A549 (cell line): ENCODE measurements at regions not wholly inside any gene's neighbourhood (a gene's known extent, or its start where the extent isn't known, plus 50 kb on each side); places are given as distances from the start of the nearest gene placed in this dataset.

Experiments used
- ATAC-seq, 2 experiments: fragments of 200-7000 bp in 1 of 2; fragments of >200 bp in 1 of 2; cut with Nextera tagmentation in 1 of 2; cut with Tn5 transposase in 1 of 2; 3 replicates each; pipeline versions ENCODE4 v1.8.0 to v1.9.1; 2018 to 2020; ENCODE audit warnings: mild to moderate bottlenecking in 1 of 2, moderate library complexity in 1 of 2
- CTCF ChIA-PET: fragments of 300-600 bp; sonication (Branson Sonifier 250); formaldehyde crosslinking; extraction: SDS; loops from one replicate; lab custom pipeline; 2021; ENCODE audit warnings: antibody characterized with exemption, inconsistent platforms; lab: Yijun Ruan, JAX
- POLR2A ChIA-PET: fragments of 350-600 bp; formaldehyde crosslinking; extraction: SDS; loops from one replicate; lab custom pipeline; 2021; ENCODE audit warnings: antibody characterized with exemption, inconsistent platforms; lab: Yijun Ruan, JAX
- DNase-seq, 2 experiments: peaks; one replicate each; pipeline versions ENCODE4 v3.0.0 to v3.0.0-alpha.2; 2011 to 2016; ENCODE audit warnings: low read depth in 1 of 2, low spot score in 1 of 2
- FAIRE-seq: peaks from 2 replicates; lab custom pipeline; 2011; peaks lifted over from hg19 to GRCh38; lab: Jason Lieb, UNC
- H3K27ac ChIP-seq, 2 experiments: fragments of >200 bp; sonication (Bioruptor Twin); formaldehyde crosslinking; 3 replicates each; pipeline ENCODE4 v1.5.1; 2016 to 2017
- H3K4me1 ChIP-seq: fragments of >200 bp; sonication (Bioruptor Twin); formaldehyde crosslinking; 3 replicates; pipeline ENCODE4 v1.6.1; 2016
- H3K4me2 ChIP-seq: fragments of >200 bp; sonication (Bioruptor Twin); formaldehyde crosslinking; 3 replicates; pipeline ENCODE4 v1.6.1; 2016
- H3K4me3 ChIP-seq: fragments of >200 bp; sonication (Bioruptor Twin); formaldehyde crosslinking; 3 replicates; pipeline ENCODE4 v1.5.1; 2016
- H3K9me3 ChIP-seq: fragments of >200 bp; sonication (Bioruptor Twin); formaldehyde crosslinking; 3 replicates; pipeline ENCODE4 v1.6.1; 2016
- CHD4 ChIP-seq: fragments of 200-600 bp; sonication (generic); IDR thresholded peaks from 2 replicates; pipeline ENCODE4 v1.6.1; 2016; ENCODE audit warnings: antibody characterized with exemption, mild to moderate bottlenecking, borderline replicate concordance
- EHF ChIP-seq: fragments of 250-450 bp; sonication (Bioruptor Pico); IDR thresholded peaks from 2 replicates; pipeline ENCODE4 v1.5.0; 2020; ENCODE audit warnings: mild to moderate bottlenecking
- ESRRA ChIP-seq: fragments of 150-350 bp; IDR thresholded peaks from 2 replicates; pipeline ENCODE4 v1.6.1; 2014; ENCODE audit warnings: mild to moderate bottlenecking, low read length, borderline replicate concordance
- FOSB ChIP-seq: fragments of 250-450 bp; sonication (Bioruptor Pico); IDR thresholded peaks from 2 replicates; pipeline ENCODE4 v1.5.0; 2020; ENCODE audit warnings: mild to moderate bottlenecking, moderate library complexity
- FOSL2 ChIP-seq, 2 experiments: fragments of 450-650 bp in 1 of 2; fragments of >200 bp in 1 of 2; sonication (Bioruptor Twin) in 1 of 2; formaldehyde crosslinking; IDR thresholded peaks; 2 replicates each; pipeline versions ENCODE4 v1.5.0 to v1.6.1; 2016 to 2020; ENCODE audit warnings: mild to moderate bottlenecking in 1 of 2, moderate library complexity in 1 of 2
- FOXS1 ChIP-seq: fragments of 250-450 bp; sonication (Bioruptor Pico); IDR thresholded peaks from 2 replicates; pipeline ENCODE4 v1.5.0; 2020; ENCODE audit warnings: mild to moderate bottlenecking, moderate library complexity
- HDAC2 ChIP-seq: fragments of 200-600 bp; sonication (generic); IDR thresholded peaks from 2 replicates; pipeline ENCODE4 v1.6.1; 2016
- JUN ChIP-seq, 2 experiments: fragments of >200 bp; sonication (Bioruptor Twin); formaldehyde crosslinking; IDR thresholded peaks; 2 replicates in 1 of 2; 3 replicates in 1 of 2; pipeline ENCODE4 v1.6.1; 2016 to 2017
- KDM1A ChIP-seq: fragments of 200-600 bp; sonication (generic); IDR thresholded peaks from 2 replicates; pipeline ENCODE4 v1.6.1; 2016; ENCODE audit warnings: low read depth, mild to moderate bottlenecking
- KDM5A ChIP-seq: fragments of 200-600 bp; sonication (generic); IDR thresholded peaks from 2 replicates; pipeline ENCODE4 v1.6.1; 2016; ENCODE audit warnings: antibody characterized with exemption, mild to moderate bottlenecking
- NR3C1 ChIP-seq: fragments of >200 bp; sonication (Bioruptor Twin); formaldehyde crosslinking; IDR thresholded peaks from 3 replicates; pipeline ENCODE4 v1.6.1; 2017
- POLR2AphosphoS2 ChIP-seq: conservative IDR thresholded peaks from 2 replicates; pipeline ENCODE4 v1.6.1; 2012; ENCODE audit warnings: low read length, improper control_type of control experiment, inconsistent platforms
- SREBF2 ChIP-seq: fragments of 450-650 bp; IDR thresholded peaks from 2 replicates; pipeline ENCODE4 v1.6.1; 2014; ENCODE audit warnings: mild to moderate bottlenecking, moderate library complexity
- TFCP2L1 ChIP-seq: fragments of 250-450 bp; sonication (Bioruptor Pico); IDR thresholded peaks from 2 replicates; pipeline ENCODE4 v1.5.0; 2021; ENCODE audit warnings: mild to moderate bottlenecking
- TP53 ChIP-seq: fragments of 250-450 bp; sonication (Bioruptor Pico); IDR thresholded peaks from 2 replicates; pipeline ENCODE4 v1.5.0; 2021; ENCODE audit warnings: mild to moderate bottlenecking, moderate library complexity
- ZNF302 ChIP-seq: fragments of 250-450 bp; sonication (Bioruptor Pico); IDR thresholded peaks from 2 replicates; pipeline ENCODE4 v1.9.0; 2021; ENCODE audit warnings: inconsistent platforms, mild to moderate bottlenecking, moderate library complexity
- ZSCAN20 ChIP-seq: fragments of 250-450 bp; sonication (Bioruptor Pico); IDR thresholded peaks from 2 replicates; pipeline ENCODE4 v1.8.0; 2022; ENCODE audit warnings: mild to moderate bottlenecking, moderate library complexity
- WGBS: methylation state at CpG from one replicate; pipeline ENCODE4 v1.1.6; 2017; ENCODE audit errors: missing lambda C conversion rate; 5-methylcytosine and 5-hydroxymethylcytosine counted together
- TF ChIP-seq, protein P1 (sequence below): fragments of 250-450 bp; sonication (Bioruptor Pico); IDR thresholded peaks from 2 replicates; pipeline ENCODE4 v1.5.0; 2020; ENCODE audit warnings: low read depth, mild to moderate bottlenecking, moderate library complexity
- TF ChIP-seq, protein P2 (sequence below): fragments of >200 bp; sonication (Bioruptor Twin); formaldehyde crosslinking; IDR thresholded peaks from 3 replicates; pipeline ENCODE4 v1.5.1; 2016
- TF ChIP-seq, protein P3 (sequence below): IDR thresholded peaks from 2 replicates; pipeline ENCODE4 v1.6.1; 2012
- TF ChIP-seq, protein P4 (sequence below): IDR thresholded peaks from 2 replicates; pipeline ENCODE4 v1.6.1; 2012

DNA sequence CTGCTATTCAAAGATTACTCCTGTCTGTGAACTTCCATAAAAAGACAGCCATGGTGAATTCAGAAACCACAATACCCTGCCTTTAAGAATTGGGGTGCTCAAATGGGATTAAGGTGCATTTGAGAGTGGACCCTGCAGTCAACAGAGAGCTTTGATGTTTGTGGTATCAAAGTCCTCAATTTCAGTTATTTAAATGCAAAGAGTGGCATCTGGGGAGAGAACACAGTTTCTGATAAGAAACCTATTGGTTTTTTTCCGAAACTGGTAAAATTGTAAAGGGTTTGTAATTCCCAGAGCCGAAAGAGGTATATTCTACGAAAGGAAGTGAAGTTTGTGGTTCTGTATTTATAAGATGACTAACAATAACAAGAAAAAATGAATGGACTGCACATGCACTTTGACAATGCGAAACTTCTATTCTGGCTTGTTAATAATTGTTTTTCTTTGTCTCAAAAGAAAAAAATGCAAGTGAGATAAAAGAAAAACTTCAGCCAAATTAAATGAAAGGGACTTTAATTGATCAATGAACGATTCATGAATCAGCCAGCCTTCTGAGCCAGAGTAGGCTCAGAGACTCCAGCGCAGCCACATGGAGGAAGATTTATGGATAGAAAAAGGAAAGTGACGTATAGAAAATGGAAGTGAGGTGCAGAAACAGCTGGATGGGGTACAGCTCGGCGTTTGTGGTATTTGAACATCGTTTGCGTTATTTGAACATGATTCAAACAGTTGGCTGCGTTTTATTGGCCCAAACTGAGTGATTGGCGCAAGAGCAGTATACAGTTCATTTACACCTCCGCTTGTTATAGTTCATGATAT, 70.5 kb upstream of the DUSP22 start:
- ATAC-seq, result no peak
- Histone ChIP-seq H3K4me2 (no peak overlapping the region), H3K4me1 (no peaks in the 10 kb centered on the region), H3K27ac (no peak overlapping the region), H3K4me3 (no peak overlapping the region), H3K9me3 (no peaks in the 10 kb centered on the region)
- no peak for DNase-seq
- WGBS, result 68% methylated on average over 14 of the region's 14 CpGs
- TF ChIP-seq ZSCAN20 (CRISPR knock-in tag) (no peak), SREBF2 (no peak), JUN (IDR thresholded peaks at IDR 0.05) (no peak)
- TF ChIP-seq, protein P1, sequence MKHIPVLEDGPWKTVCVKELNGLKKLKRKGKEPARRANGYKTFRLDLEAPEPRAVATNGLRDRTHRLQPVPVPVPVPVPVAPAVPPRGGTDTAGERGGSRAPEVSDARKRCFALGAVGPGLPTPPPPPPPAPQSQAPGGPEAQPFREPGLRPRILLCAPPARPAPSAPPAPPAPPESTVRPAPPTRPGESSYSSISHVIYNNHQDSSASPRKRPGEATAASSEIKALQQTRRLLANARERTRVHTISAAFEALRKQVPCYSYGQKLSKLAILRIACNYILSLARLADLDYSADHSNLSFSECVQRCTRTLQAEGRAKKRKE, result no peak
- ChIA-PET POLR2A (no interaction called here), CTCF (interaction anchor here (0.6 to 2.4 kb wide), 2 partner anchors 33 to 1303 kb away, joined by 3 to 7 read pairs; no protein-coding TSS in a partner anchor)
- no peak for FAIRE-seq

DNA sequence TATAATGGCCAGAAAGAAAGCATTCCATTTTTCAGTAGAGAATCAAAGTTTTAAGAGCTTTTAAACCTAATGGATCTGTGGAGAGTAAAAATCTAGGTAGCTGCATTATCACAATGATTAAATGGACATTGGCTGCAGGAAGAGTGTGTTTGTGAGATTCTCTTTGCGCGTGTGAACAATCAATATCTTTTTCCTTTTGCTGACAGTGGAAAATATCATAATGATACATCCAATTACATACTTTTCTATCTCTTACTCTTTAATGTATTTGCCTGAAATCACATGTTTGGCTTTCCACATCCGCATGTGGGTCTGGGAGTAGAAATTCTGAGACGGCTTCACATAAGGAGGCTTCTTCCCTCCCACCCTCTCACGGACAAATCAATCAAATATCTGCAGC, 69.8 kb upstream of the DUSP22 start:
- FAIRE-seq (no peak), DNase-seq (no peak)
- no peaks in the 10 kb centered on the region for H3K9me3 ChIP-seq
- H3K4me1 ChIP-seq, result no peaks in the 10 kb centered on the region
- no peak for TF ChIP-seq ZNF302 (CRISPR knock-in tag)
- no peak for TF ChIP-seq KDM1A
- TF ChIP-seq KDM5A, result no peak
- no peak for TF ChIP-seq EHF (CRISPR knock-in tag)
- no peak for TF ChIP-seq TP53 (CRISPR knock-in tag)
- no peak for TF ChIP-seq NR3C1
- TF ChIP-seq FOXS1 (CRISPR knock-in tag), result no peak
- no peak for TF ChIP-seq TFCP2L1
- no peak for TF ChIP-seq CHD4
- TF ChIP-seq FOSB, result no peak
- no peak for TF ChIP-seq POLR2AphosphoS2
- TF ChIP-seq, all 56 proteins: peak for 0
- no peak overlapping the region for H3K27ac ChIP-seq
- 85% methylated on average over 5 of the region's 5 CpGs for WGBS
- no peak for ATAC-seq
- H3K4me3 ChIP-seq, result no peak overlapping the region
- H3K4me2 ChIP-seq, result no peak overlapping the region
- POLR2A ChIA-PET, result no interaction called here
- CTCF ChIA-PET, result interaction anchor here (0.6 to 2.4 kb wide), 3 partner anchors 34 to 1302 kb away, joined by 3 to 7 read pairs (median 3); no protein-coding TSS in a partner anchor

DNA sequence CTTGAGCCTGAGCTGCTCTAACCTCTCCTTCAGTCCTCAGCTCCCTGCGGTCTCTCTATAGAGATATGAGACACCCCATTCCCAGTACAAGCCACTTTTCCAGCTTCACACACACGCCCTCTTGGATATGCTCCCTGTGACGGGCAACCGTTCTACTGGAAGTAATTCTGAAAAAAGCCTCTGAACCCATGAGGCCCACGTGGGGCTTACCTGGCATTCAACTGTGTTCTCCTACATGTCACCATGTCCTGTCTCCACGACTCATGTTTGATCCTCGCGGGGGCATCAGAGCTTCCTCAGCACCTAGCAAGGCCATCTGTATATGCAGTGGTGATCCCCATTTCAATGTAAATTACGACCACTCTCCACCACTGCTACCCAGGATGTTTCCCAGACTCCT, 69.2 kb upstream of the DUSP22 start:
- FAIRE-seq (no peak), ATAC-seq (no peak), DNase-seq (no peak)
- Histone ChIP-seq H3K4me2 (no peak overlapping the region), H3K4me1 (no peaks in the 10 kb centered on the region), H3K27ac (no peak overlapping the region), H3K4me3 (no peak overlapping the region), H3K9me3 (no peaks in the 10 kb centered on the region)
- ChIA-PET POLR2A (no interaction called here), CTCF (interaction anchor here (0.7 kb wide), 1 partner anchor 242 kb away, joined by 3 read pairs; no protein-coding TSS in a partner anchor)
- WGBS, result 61% methylated on average over 9 of the region's 9 CpGs
- TF ChIP-seq, protein P2, sequence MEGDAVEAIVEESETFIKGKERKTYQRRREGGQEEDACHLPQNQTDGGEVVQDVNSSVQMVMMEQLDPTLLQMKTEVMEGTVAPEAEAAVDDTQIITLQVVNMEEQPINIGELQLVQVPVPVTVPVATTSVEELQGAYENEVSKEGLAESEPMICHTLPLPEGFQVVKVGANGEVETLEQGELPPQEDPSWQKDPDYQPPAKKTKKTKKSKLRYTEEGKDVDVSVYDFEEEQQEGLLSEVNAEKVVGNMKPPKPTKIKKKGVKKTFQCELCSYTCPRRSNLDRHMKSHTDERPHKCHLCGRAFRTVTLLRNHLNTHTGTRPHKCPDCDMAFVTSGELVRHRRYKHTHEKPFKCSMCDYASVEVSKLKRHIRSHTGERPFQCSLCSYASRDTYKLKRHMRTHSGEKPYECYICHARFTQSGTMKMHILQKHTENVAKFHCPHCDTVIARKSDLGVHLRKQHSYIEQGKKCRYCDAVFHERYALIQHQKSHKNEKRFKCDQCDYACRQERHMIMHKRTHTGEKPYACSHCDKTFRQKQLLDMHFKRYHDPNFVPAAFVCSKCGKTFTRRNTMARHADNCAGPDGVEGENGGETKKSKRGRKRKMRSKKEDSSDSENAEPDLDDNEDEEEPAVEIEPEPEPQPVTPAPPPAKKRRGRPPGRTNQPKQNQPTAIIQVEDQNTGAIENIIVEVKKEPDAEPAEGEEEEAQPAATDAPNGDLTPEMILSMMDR, result no peak
- TF ChIP-seq FOSL2 (IDR thresholded peaks at IDR 0.05), result no peak
- no peak for TF ChIP-seq FOSL2 (CRISPR knock-in tag; IDR thresholded peaks at IDR 0.05)
- TF ChIP-seq, protein P3, sequence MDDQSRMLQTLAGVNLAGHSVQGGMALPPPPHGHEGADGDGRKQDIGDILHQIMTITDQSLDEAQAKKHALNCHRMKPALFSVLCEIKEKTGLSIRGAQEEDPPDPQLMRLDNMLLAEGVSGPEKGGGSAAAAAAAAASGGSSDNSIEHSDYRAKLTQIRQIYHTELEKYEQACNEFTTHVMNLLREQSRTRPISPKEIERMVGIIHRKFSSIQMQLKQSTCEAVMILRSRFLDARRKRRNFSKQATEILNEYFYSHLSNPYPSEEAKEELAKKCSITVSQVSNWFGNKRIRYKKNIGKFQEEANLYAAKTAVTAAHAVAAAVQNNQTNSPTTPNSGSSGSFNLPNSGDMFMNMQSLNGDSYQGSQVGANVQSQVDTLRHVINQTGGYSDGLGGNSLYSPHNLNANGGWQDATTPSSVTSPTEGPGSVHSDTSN, result no peak
- TF ChIP-seq ESRRA, result no peak
- TF ChIP-seq HDAC2, result no peak
- no peak for TF ChIP-seq CHD4
- TF ChIP-seq, protein P4, sequence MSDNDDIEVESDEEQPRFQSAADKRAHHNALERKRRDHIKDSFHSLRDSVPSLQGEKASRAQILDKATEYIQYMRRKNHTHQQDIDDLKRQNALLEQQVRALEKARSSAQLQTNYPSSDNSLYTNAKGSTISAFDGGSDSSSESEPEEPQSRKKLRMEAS, result no peak
